Smooth muscle cell (in vitro differentiated cells): ENCODE measurements at regions not wholly inside any gene's neighbourhood (a gene's known extent, or its start where the extent isn't known, plus 50 kb on each side); places are given as distances from the start of the nearest gene placed in this dataset.

Experiments
- DNase-seq: peaks from one replicate; lab custom pipeline; 2025; ENCODE audit not compliant: unreplicated experiment; lab: John Stamatoyannopoulos, UW
- H2AFZ ChIP-seq: fragments of 200-600 bp; sonication (generic); 2 replicates; pipeline ENCODE4 v1.6.0; 2016; ENCODE audit warnings: antibody characterized with exemption, low read depth, mild to moderate bottlenecking
- H3F3A ChIP-seq: fragments of 200-600 bp; sonication (generic); 2 replicates; pipeline ENCODE4 v1.6.0; 2017; ENCODE audit warnings: antibody characterized with exemption, low read depth
- H3K27ac ChIP-seq: fragments of 200-600 bp; sonication (generic); 2 replicates; pipeline ENCODE4 v1.5.1; 2016; ENCODE audit warnings: low read depth, mild to moderate bottlenecking
- H3K27me3 ChIP-seq: fragments of 200-600 bp; sonication (generic); 2 replicates; pipeline ENCODE4 v1.6.1; 2016; ENCODE audit warnings: low read depth, mild to moderate bottlenecking
- H3K36me3 ChIP-seq: fragments of 200-600 bp; sonication (generic); 2 replicates; pipeline ENCODE4 v1.5.1; 2016; ENCODE audit warnings: low read depth
- H3K4me1 ChIP-seq: fragments of 200-600 bp; sonication (generic); 2 replicates; pipeline ENCODE4 v1.5.1; 2016; ENCODE audit warnings: low read depth
- H3K4me2 ChIP-seq: fragments of 200-600 bp; sonication (generic); 2 replicates; pipeline ENCODE4 v1.6.0; 2016; ENCODE audit warnings: mild to moderate bottlenecking
- H3K4me3 ChIP-seq: fragments of 200-600 bp; sonication (generic); 2 replicates; pipeline ENCODE4 v1.5.1; 2016; ENCODE audit warnings: mild to moderate bottlenecking
- H3K79me2 ChIP-seq: fragments of 200-600 bp; sonication (generic); 2 replicates; pipeline ENCODE4 v1.6.0; 2016; ENCODE audit warnings: low read depth, mild to moderate bottlenecking
- H3K9ac ChIP-seq: fragments of 200-600 bp; sonication (generic); 2 replicates; pipeline ENCODE4 v1.6.0; 2016; ENCODE audit warnings: low read depth
- H3K9me3 ChIP-seq: fragments of 200-600 bp; sonication (generic); replicated peaks from 2 replicates; pipeline ENCODE4 v1.5.1; 2016; ENCODE audit warnings: low read depth
- H4K20me1 ChIP-seq: fragments of 200-600 bp; sonication (generic); 2 replicates; pipeline ENCODE4 v1.6.0; 2016; ENCODE audit warnings: low read depth
- CTCF ChIP-seq: fragments of 200-600 bp; sonication (generic); IDR thresholded peaks from 2 replicates; pipeline ENCODE4 v1.5.1; 2017; ENCODE audit warnings: borderline replicate concordance, mild to moderate bottlenecking, antibody characterized with exemption; ENCODE audit not compliant: insufficient read depth, poor library complexity, severe bottlenecking
- WGBS: methylation state at CpG from one replicate; pipeline ENCODE4 v1.1.7; 2016; ENCODE audit warnings: low lambda C conversion rate; 5-methylcytosine and 5-hydroxymethylcytosine counted together

GRCh38 chr12:59944177-59944576 is 348.3 kb downstream of the SLC16A7 start:
- H3K9ac ChIP-seq, result no peak overlapping the region
- H3K27me3 ChIP-seq, result no peaks in the 10 kb centered on the region
- H3K4me1 ChIP-seq, result no peaks in the 10 kb centered on the region
- no peak overlapping the region for H3K4me3 ChIP-seq
- H3F3A ChIP-seq, result no peaks in the 10 kb centered on the region
- no peak overlapping the region for H3K27ac ChIP-seq
- TF ChIP-seq CTCF, result no peak
- no peak overlapping the region for H3K4me2 ChIP-seq
- H4K20me1 ChIP-seq, result no peaks in the 10 kb centered on the region
- no peaks in the 10 kb centered on the region for H3K79me2 ChIP-seq
- H3K9me3 ChIP-seq, result no peaks in the 10 kb centered on the region
- no peak for DNase-seq
- no peaks in the 10 kb centered on the region for H3K36me3 ChIP-seq
- no peak overlapping the region for H2AFZ ChIP-seq

- no peaks in the 10 kb centered on the region for H4K20me1 ChIP-seq
- no peaks in the 10 kb centered on the region for H3K9me3 ChIP-seq
- no peak overlapping the region for H3K27ac ChIP-seq
- no peaks in the 10 kb centered on the region for H3K4me1 ChIP-seq
- no peak for TF ChIP-seq CTCF
- H3K9ac ChIP-seq, result no peak overlapping the region
- no peaks in the 10 kb centered on the region for H3F3A ChIP-seq
- no peak overlapping the region for H2AFZ ChIP-seq
- DNase-seq, result no peak
- H3K27me3 ChIP-seq, result no peaks in the 10 kb centered on the region
- H3K4me2 ChIP-seq, result no peak overlapping the region
- WGBS, result 80% methylated on average over 2 of the region's 2 CpGs
- H3K4me3 ChIP-seq, result no peak overlapping the region
- H3K36me3 ChIP-seq, result no peaks in the 10 kb centered on the region
- no peaks in the 10 kb centered on the region for H3K79me2 ChIP-seq
Observed at GRCh38 chr12:59946635-59947034, 350.8 kb downstream of the SLC16A7 start.

- H3K79me2 ChIP-seq, result no peaks in the 10 kb centered on the region
Observed at GRCh38 chr12:59963546-59963945, 367.7 kb downstream of the SLC16A7 start.

More at GRCh38 chr12:59963546-59963945, 367.7 kb downstream of the SLC16A7 start:
- Histone ChIP-seq H3K4me2 (no peak overlapping the region), H3K4me1 (no peaks in the 10 kb centered on the region), H3K27ac (no peak overlapping the region), H3K36me3 (no peaks in the 10 kb centered on the region), H3K9ac (no peak overlapping the region), H4K20me1 (no peaks in the 10 kb centered on the region), H3K27me3 (no peaks in the 10 kb centered on the region), H3K9me3 (no peaks in the 10 kb centered on the region), H2AFZ (no peak overlapping the region), H3K4me3 (no peak overlapping the region), H3F3A (no peaks in the 10 kb centered on the region)
- 74% methylated on average over 1 of the region's 1 CpG for WGBS
- no peak for DNase-seq
- TF ChIP-seq CTCF, result no peak
